ENCODE measurements at regions not wholly inside any gene's neighbourhood (a gene's known extent, or its start where the extent isn't known, plus 50 kb on each side); places are given as distances from the start of the nearest gene placed in this dataset.

DNA sequence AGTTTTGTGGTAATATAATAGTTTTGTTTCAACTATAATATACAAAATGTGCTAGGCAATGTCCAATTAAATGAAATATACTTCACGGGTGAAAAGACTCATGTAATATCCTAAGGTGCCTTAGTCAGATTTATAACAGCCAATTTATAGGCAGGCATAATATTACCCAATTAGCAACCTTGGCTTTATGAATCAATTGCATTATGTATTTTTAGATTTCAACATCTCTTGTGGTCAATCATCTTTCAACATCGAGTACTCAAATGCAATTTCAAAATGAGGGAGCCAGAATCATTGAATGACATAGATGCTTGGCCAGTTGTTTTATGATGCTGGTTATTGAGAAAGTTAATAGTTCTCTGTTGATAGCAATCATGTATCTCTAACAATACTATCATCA is 110.3 kb upstream of the SP8 start:
- H3K9me3 Mint-ChIP-seq: peaks cover 12% of the 10 kb centered on the region
- TF ChIP-seq CTCF (IDR thresholded peaks at IDR 0.05; ENCODE audit: unreplicated experiment): no peak
- no peaks in the 10 kb centered on the region for H3K27me3 Mint-ChIP-seq (ENCODE audit: low read depth)
- DNase-seq (ENCODE audit: low spot score in 2 of 2, unreplicated experiment in 2 of 2): no peak
- no peak overlapping the region for H3K27ac Mint-ChIP-seq
- no peaks in the 10 kb centered on the region for H3K36me3 Mint-ChIP-seq
- H3K4me3 Mint-ChIP-seq: no peak overlapping the region
- peaks cover 1% of the 10 kb centered on the region for H3K4me1 Mint-ChIP-seq

- peaks cover 10% of the 10 kb centered on the region for H3K9me3 Mint-ChIP-seq
- H3K4me1 Mint-ChIP-seq: no peaks in the 10 kb centered on the region
- no peak for TF ChIP-seq CTCF (IDR thresholded peaks at IDR 0.05; ENCODE audit: unreplicated experiment)
- H3K36me3 Mint-ChIP-seq: no peaks in the 10 kb centered on the region
- no peak overlapping the region for H3K27ac Mint-ChIP-seq
- peaks cover 2% of the 10 kb centered on the region for H3K27me3 Mint-ChIP-seq (ENCODE audit: low read depth)
- H3K4me3 Mint-ChIP-seq: no peak overlapping the region
- no peak for DNase-seq (ENCODE audit: low spot score in 2 of 2, unreplicated experiment in 2 of 2)
Observed at GRCh38 chr7:20906801-20907453, 120.2 kb upstream of the SP8 start.

DNA sequence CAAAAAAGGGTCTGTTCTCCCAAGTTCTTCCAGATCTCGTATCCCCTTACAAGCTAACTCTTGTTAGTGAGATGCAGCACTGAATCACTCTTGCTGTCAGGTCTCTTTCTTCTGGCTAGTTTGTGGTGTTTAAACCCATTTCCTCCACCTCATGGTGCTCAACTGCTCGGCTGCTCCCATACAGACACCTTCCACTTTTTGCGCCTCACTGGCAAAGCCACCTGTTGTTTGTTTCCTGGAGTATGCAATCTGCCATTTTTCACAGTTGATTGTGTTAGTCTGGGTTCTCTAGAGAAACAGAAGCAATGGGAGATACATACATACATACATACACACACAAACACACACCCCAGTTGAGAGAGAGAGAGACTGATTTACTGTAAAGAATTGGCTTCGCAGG is 124.4 kb upstream of the SP8 start:
- no peak overlapping the region for H3K27ac Mint-ChIP-seq
- no peaks in the 10 kb centered on the region for H3K4me1 Mint-ChIP-seq
- no peaks in the 10 kb centered on the region for H3K9me3 Mint-ChIP-seq
- TF ChIP-seq CTCF (IDR thresholded peaks at IDR 0.05; ENCODE audit: unreplicated experiment): no peak
- peaks cover 2% of the 10 kb centered on the region for H3K27me3 Mint-ChIP-seq (ENCODE audit: low read depth)
- no peaks in the 10 kb centered on the region for H3K36me3 Mint-ChIP-seq
- H3K4me3 Mint-ChIP-seq: no peak overlapping the region
- DNase-seq (ENCODE audit: low spot score in 2 of 2, unreplicated experiment in 2 of 2): no peak

DNA sequence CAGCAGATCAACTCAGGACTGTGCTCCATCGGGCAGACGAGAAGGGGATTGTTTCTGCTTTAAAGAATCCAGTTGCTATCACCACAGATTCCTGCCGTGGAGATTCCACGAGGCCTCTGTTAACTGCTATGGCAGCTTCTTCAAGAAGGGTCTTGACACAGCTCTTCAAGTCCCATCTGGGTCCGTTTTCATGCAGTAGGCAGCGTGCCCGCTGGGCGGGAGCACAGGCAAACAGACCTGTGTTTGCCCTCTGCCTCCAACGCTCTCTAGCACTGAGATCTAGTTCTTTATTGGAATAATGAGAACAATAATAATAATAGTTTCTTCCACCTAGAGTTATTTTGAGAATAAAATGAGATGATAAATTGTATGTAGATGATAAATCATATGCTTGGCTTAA is 127.2 kb upstream of the SP8 start:
- Mint-ChIP-seq H3K4me1 (no peaks in the 10 kb centered on the region), H3K27ac (no peak overlapping the region), H3K27me3 (ENCODE audit: low read depth) (peaks cover 5% of the 10 kb centered on the region), H3K4me3 (no peak overlapping the region), H3K36me3 (no peaks in the 10 kb centered on the region), H3K9me3 (no peaks in the 10 kb centered on the region)
- no peak for DNase-seq (ENCODE audit: low spot score in 2 of 2, unreplicated experiment in 2 of 2)
- no peak for TF ChIP-seq CTCF (IDR thresholded peaks at IDR 0.05; ENCODE audit: unreplicated experiment)

DNA sequence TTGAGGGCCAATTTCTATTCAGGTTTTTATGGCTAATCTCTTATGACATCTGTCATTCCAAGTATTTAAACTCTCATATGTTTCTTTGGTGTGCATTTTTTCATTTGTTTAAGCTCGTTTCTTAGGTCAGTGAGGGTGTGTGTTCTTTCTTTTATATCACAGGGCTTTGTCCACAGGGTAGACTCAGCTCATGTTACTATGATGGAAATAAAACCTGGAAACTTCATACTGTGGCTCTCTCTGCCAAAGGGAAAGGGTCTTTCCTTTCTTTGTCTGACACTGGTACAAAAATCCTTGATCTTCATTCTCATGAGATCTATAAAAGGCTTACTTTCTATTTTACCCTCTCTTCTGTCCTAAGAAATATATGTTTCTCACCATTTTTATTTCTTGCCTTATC is 129.6 kb upstream of the SP8 start:
- Mint-ChIP-seq H3K9me3 (no peaks in the 10 kb centered on the region), H3K27ac (no peak overlapping the region), H3K36me3 (no peaks in the 10 kb centered on the region), H3K4me3 (no peak overlapping the region), H3K27me3 (ENCODE audit: low read depth) (peaks cover 7% of the 10 kb centered on the region), H3K4me1 (no peaks in the 10 kb centered on the region)
- TF ChIP-seq CTCF (IDR thresholded peaks at IDR 0.05; ENCODE audit: unreplicated experiment): no peak
- no peak for DNase-seq (ENCODE audit: low spot score in 2 of 2, unreplicated experiment in 2 of 2)

DNA sequence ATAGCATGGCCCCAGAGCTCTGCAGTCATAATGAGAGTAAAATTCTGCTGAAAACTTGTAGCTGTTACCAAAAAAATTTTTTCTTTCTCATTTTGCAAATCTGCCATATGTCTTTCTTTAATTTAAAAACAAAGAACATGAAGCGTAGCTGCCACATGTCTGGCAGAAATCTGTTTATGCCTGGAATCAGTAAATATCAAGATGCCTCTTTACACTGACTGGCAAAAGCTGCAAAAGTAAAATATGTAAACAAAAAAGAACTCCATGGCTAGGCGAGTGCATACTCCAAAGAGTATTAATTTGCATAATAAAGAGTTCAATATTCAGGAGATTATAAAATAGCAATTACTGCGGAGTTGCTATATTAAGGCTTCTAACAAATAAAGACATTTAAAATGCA is 130.9 kb upstream of the SP8 start:
- Mint-ChIP-seq H3K4me3 (no peak overlapping the region), H3K4me1 (no peaks in the 10 kb centered on the region), H3K27me3 (ENCODE audit: low read depth) (peaks cover 7% of the 10 kb centered on the region), H3K36me3 (no peaks in the 10 kb centered on the region), H3K9me3 (peaks cover 3% of the 10 kb centered on the region), H3K27ac (no peak overlapping the region)
- DNase-seq (ENCODE audit: low spot score in 2 of 2, unreplicated experiment in 2 of 2): no peak
- no peak for TF ChIP-seq CTCF (IDR thresholded peaks at IDR 0.05; ENCODE audit: unreplicated experiment)
